ENCODE measurements at regions not wholly inside any gene's neighbourhood (a gene's known extent, or its start where the extent isn't known, plus 50 kb on each side); places are given as distances from the start of the nearest gene placed in this dataset.

- Histone ChIP-seq H2BK120ac (ENCODE audit: low read depth, low read length, poor library complexity, severe bottlenecking) (no peak overlapping the region), H3K9me3 (ENCODE audit: control insufficient read depth, low read depth, low read length) (no peaks in the 10 kb centered on the region), H4K8ac (replicated peaks; ENCODE audit: insufficient read length, low read depth, low read length) (no peak overlapping the region), H3K56ac (ENCODE audit: insufficient read length, low read depth, low read length) (no peak overlapping the region), H2BK5ac (ENCODE audit: insufficient read length, low read length) (no peak overlapping the region), H3K27me3 (ENCODE audit: insufficient read depth, low read length) (no peaks in the 10 kb centered on the region), H3T11ph (ENCODE audit: low read length) (no peak overlapping the region), H2BK15ac (ENCODE audit: low read depth, low read length) (no peak overlapping the region), H4K91ac (ENCODE audit: insufficient read length, low read depth, low read length) (no peak overlapping the region), H3K79me2 (ENCODE audit: insufficient read depth, low read length) (no peaks in the 10 kb centered on the region), H3K4ac (ENCODE audit: low read depth, low read length) (no peak overlapping the region), H3K4me1 (ENCODE audit: insufficient read depth, low read length) (no peaks in the 10 kb centered on the region), H3K18ac (ENCODE audit: insufficient read length, low read depth, low read length) (no peak overlapping the region), H3K14ac (ENCODE audit: insufficient read depth, low read length) (no peak overlapping the region), H2BK20ac (ENCODE audit: low read depth, low read length, poor library complexity, severe bottlenecking) (no peak overlapping the region), H3K23me2 (ENCODE audit: insufficient read length, low read depth, low read length, poor library complexity, severe bottlenecking) (no peaks in the 10 kb centered on the region), H3K9ac (ENCODE audit: extremely low read depth, insufficient read length, low read length) (no peak overlapping the region), H2AFZ (ENCODE audit: low read length) (no peak overlapping the region), H3K23ac (ENCODE audit: insufficient read length, low read depth, low read length) (no peak overlapping the region), H2BK12ac (ENCODE audit: insufficient read length, low read depth, low read length) (no peak overlapping the region), H3K4me2 (ENCODE audit: insufficient read depth, insufficient read length, low read length) (no peak overlapping the region), H3K79me1 (ENCODE audit: insufficient read depth, low read depth, low read length, poor library complexity, severe bottlenecking) (no peaks in the 10 kb centered on the region), H4K5ac (ENCODE audit: insufficient read length, low read depth, low read length) (no peak overlapping the region), H4K20me1 (ENCODE audit: control insufficient read depth, insufficient read depth, insufficient read length) (no peaks in the 10 kb centered on the region), H2AK5ac (ENCODE audit: insufficient read length, low read length) (no peak overlapping the region), H3K27ac (ENCODE audit: insufficient read length, low read depth, low read length) (no peak overlapping the region)
- H3K4me3 Mint-ChIP-seq: no peak overlapping the region
- H3K9me3 Mint-ChIP-seq: peaks cover 20 to 27% of the 10 kb centered on the region in 2 experiments; a peak in 4 of 5 replicates
- peaks cover 8 to 22% (median 15%) of the 10 kb centered on the region in 3 experiments; a peak in 6 of 7 replicates for H3K36me3 Mint-ChIP-seq (ENCODE audit: insufficient read depth in 1 of 3, low read depth in 3 of 3)
- H3K27ac Mint-ChIP-seq: no peak overlapping the region
- no peak for DNase-seq
- H3K27me3 Mint-ChIP-seq (ENCODE audit: low read depth): no peaks in the 10 kb centered on the region
- no peak for TF ChIP-seq CTCF (conservative IDR thresholded peaks at IDR 0.05)
- H3K4me1 Mint-ChIP-seq: peaks cover 4 to 9% of the 10 kb centered on the region in 2 experiments; a peak in 2 of 4 replicates
These were observed 278.9 kb upstream of the SFRP2 start for GRCh38 chr4:154067786-154068185.

Measured in H9 (cell line).